Thyroid gland (tissue), 4 donors: ENCODE measurements at regions not wholly inside any gene's neighbourhood (a gene's known extent, or its start where the extent isn't known, plus 50 kb on each side); places are given as distances from the start of the nearest gene placed in this dataset.
"Not testable (repeated sequence)": the region's sequence is repeated elsewhere in the genome, so short reads cannot be mapped to it uniquely, and the experiment has no call there.

Experiments
- DNase-seq, 2 donors: peaks; one replicate each; pipeline ENCODE4 v3.0.0-alpha.2; 2019
- H3K27ac ChIP-seq, 3 donors: fragments of 200-600 bp; sonication (generic); 1 replicate in 2 of 3; 2 replicates in 1 of 3; pipeline ENCODE4 v1.5.1; 2016 to 2019; ENCODE audit warnings: mild to moderate bottlenecking in 1 of 3, moderate library complexity in 1 of 3
- H3K27me3 ChIP-seq: fragments of 200-600 bp; sonication (generic); one replicate; pipeline ENCODE4 v1.5.1; 2019
- H3K36me3 ChIP-seq, 2 donors: fragments of 200-600 bp; sonication (generic); one replicate each; pipeline ENCODE4 v1.5.1; 2016 to 2019
- H3K4me1 ChIP-seq, 2 donors: fragments of 200-600 bp; sonication (generic); one replicate each; pipeline ENCODE4 v1.5.1; 2017 to 2019
- H3K4me3 ChIP-seq, 3 donors: fragments of 200-600 bp; sonication (generic); replicated peaks in 1 of 3; 1 replicate in 2 of 3; 2 replicates in 1 of 3; pipeline ENCODE4 v1.5.1; 2016; ENCODE audit warnings: mild to moderate bottlenecking in 1 of 3
- H3K9me3 ChIP-seq: fragments of 200-600 bp; sonication (generic); one replicate; pipeline ENCODE4 v1.5.1; 2017
- POLR2A ChIP-seq, 2 donors: fragments of 450-650 bp; IDR thresholded peaks; one replicate each; pipeline ENCODE4 v1.6.1; 2017; ENCODE audit warnings: antibody characterized with exemption in 2 of 2, mild to moderate bottlenecking in 2 of 2, moderate library complexity in 1 of 2
- WGBS, 2 donors: methylation state at CpG; one replicate each; pipeline ENCODE4 v1.1.5; 2017; 5-methylcytosine and 5-hydroxymethylcytosine counted together
- intact Hi-C: fragments of 100-400 bp; cut with DNase I; formaldehyde crosslinking; loops from one replicate; pipeline ENCODE4 v1.15.1; 2023
- TF ChIP-seq, protein P1 (sequence below), 6 experiments: fragments of 200-600 bp in 3 of 6; fragments of 450-650 bp in 3 of 6; sonication (generic) in 3 of 6; IDR thresholded peaks; one replicate each; pipeline ENCODE4 v1.5.1; 2016 to 2019; ENCODE audit warnings: antibody characterized with exemption in 6 of 6, mild to moderate bottlenecking in 2 of 6, inconsistent platforms in 1 of 6, moderate library complexity in 1 of 6

GRCh38 chrX:148080593-148080992 is 99.5 kb downstream of the FMR1NB start:
- no peak for DNase-seq
- H3K9me3 ChIP-seq, result no peaks in the 10 kb centered on the region
- intact Hi-C loops, result no loop called here
- 81 to 89% methylated on average over 2 of the region's 2 CpGs for WGBS, 2 donors
- no peak overlapping the region for H3K27ac ChIP-seq
- H3K36me3 ChIP-seq, result no peaks in the 10 kb centered on the region
- TF ChIP-seq POLR2A (IDR thresholded peaks at IDR 0.05), result no peak
- TF ChIP-seq, protein P1, sequence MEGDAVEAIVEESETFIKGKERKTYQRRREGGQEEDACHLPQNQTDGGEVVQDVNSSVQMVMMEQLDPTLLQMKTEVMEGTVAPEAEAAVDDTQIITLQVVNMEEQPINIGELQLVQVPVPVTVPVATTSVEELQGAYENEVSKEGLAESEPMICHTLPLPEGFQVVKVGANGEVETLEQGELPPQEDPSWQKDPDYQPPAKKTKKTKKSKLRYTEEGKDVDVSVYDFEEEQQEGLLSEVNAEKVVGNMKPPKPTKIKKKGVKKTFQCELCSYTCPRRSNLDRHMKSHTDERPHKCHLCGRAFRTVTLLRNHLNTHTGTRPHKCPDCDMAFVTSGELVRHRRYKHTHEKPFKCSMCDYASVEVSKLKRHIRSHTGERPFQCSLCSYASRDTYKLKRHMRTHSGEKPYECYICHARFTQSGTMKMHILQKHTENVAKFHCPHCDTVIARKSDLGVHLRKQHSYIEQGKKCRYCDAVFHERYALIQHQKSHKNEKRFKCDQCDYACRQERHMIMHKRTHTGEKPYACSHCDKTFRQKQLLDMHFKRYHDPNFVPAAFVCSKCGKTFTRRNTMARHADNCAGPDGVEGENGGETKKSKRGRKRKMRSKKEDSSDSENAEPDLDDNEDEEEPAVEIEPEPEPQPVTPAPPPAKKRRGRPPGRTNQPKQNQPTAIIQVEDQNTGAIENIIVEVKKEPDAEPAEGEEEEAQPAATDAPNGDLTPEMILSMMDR (IDR thresholded peaks at IDR 0.05), result no peak
- no peak overlapping the region for H3K4me3 ChIP-seq
- no peaks in the 10 kb centered on the region for H3K4me1 ChIP-seq
- H3K27me3 ChIP-seq, result no peaks in the 10 kb centered on the region

GRCh38 chrX:148084611-148085010 is 103.5 kb downstream of the FMR1NB start:
- H3K27ac ChIP-seq, result no peak overlapping the region
- WGBS, 2 donors, result 11 to 16% methylated on average over 1 of the region's 1 CpG
- TF ChIP-seq, protein P1 (IDR thresholded peaks at IDR 0.05), result no peak
- TF ChIP-seq POLR2A (IDR thresholded peaks at IDR 0.05), result no peak

DNA sequence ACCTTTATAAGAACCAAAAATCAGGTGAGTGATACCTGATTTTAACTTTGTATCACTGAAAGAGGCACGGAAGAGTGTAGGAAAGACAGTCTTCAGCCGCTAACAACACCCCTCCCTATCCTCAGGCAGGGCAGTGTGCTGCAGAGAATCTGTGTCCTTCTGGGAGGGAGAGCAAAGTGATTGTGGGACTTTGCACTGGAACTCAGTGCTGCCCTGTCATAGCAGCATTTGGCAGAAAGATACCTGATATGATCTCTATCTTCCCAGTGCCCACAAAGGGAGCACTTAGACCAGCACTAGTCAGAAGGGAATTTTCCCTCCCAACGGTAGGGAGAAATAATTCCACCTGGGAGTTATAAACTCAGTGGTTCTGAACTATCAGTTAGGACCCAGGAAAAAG is 139.0 kb downstream of the FMR1NB start:
- Histone ChIP-seq H3K36me3 (no peaks in the 10 kb centered on the region), H3K4me1 (no peaks in the 10 kb centered on the region), H3K27me3 (no peaks in the 10 kb centered on the region), H3K27ac (no peak overlapping the region), H3K4me3 (no peak overlapping the region), H3K9me3 (no peaks in the 10 kb centered on the region)
- DNase-seq, result no peak
- intact Hi-C loops, result no loop called here
- 77 to 92% methylated on average over 3 of the region's 3 CpGs for WGBS, 2 donors
- TF ChIP-seq, protein P1 (IDR thresholded peaks at IDR 0.05), result no peak
- TF ChIP-seq POLR2A (IDR thresholded peaks at IDR 0.05), result no peak

More at GRCh38 chrX:148084611-148085010, 103.5 kb downstream of the FMR1NB start:
- H3K36me3 ChIP-seq, result no peaks in the 10 kb centered on the region
- no peak for DNase-seq
- H3K4me3 ChIP-seq, result no peak overlapping the region
- H3K4me1 ChIP-seq, result no peaks in the 10 kb centered on the region
- intact Hi-C loops, result no loop called here
- H3K9me3 ChIP-seq, result no peaks in the 10 kb centered on the region
- no peaks in the 10 kb centered on the region for H3K27me3 ChIP-seq

DNA sequence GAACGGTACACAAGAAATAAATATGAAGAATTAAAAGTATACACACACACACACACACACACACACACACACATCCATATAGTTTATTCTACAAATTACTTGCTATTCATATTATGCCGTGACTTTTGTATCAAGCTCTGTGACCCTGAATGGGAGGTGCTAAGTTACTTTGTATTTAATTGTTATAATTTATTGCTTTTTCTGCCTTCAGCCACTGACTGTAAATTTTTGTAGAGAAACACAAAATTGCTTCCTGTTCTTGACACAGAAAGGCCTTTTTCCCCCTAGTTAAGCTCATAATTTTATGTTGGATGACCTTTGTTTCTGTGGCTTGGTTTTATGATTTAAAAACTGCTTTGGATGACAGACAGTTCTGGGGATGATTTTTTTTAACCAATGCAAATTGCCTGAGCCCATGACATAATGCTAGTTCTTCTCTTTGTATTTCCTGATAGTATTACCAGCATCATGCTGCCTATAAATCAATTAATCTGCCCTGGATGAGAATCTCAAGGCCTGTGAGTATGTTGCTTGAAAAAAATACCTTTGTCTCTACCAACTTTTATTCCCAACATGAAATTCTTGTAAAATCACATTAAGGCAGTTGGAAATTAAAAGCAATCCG is 140.0 kb downstream of the FMR1NB start:
- TF ChIP-seq POLR2A (IDR thresholded peaks at IDR 0.05), result no peak
- TF ChIP-seq, protein P1 (IDR thresholded peaks at IDR 0.05), result no peak
- no peak for DNase-seq
- H3K27ac ChIP-seq, result no peak overlapping the region
- no peak overlapping the region for H3K4me3 ChIP-seq
- H3K27me3 ChIP-seq, result no peaks in the 10 kb centered on the region
- no peaks in the 10 kb centered on the region for H3K9me3 ChIP-seq
- WGBS, 2 donors, result 85 to 91% methylated on average over 3 of the region's 3 CpGs
- no peaks in the 10 kb centered on the region for H3K36me3 ChIP-seq
- intact Hi-C loops, result no loop called here
- H3K4me1 ChIP-seq, result no peaks in the 10 kb centered on the region

DNA sequence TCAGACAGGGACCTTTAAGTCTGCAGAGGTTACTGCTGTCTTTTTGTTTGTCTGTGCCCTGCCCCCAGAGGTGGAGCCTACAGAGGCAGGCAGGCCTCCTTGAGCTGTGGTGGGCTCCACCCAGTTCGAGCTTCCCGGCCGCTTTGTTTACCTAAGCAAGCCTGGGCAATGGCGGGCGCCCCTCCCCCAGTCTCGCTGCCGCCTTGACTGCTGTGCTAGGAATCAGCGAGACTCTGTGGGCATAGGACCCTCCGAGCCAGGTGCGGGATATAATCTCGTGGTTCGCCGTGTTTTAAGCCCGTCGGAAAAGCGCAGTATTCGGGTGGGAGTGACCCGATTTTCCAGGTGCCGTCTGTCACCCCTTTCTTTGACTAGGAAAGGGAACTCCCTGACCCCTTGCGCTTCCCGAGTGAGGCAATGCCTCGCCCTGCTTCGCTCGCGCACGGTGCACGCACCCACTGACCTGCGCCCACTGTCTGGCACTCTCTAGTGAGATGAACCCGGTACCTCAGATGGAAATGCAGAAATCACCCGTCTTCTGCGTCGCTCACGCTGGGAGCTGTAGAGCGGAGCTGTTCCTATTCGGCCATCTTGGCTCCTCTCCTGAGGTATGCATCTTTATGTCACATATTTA is 147.9 kb downstream of the FMR1NB start:
- H3K9me3 ChIP-seq, DNase-seq, H3K36me3 ChIP-seq, H3K4me3 ChIP-seq, intact Hi-C loops, H3K27ac ChIP-seq, H3K27me3 ChIP-seq, H3K4me1 ChIP-seq: not testable (repeated sequence)
- 92 to 98% methylated on average over 16 to 17 of the region's 35 CpGs for WGBS, 2 donors
